ENCODE measurements at regions not wholly inside any gene's neighbourhood (a gene's known extent, or its start where the extent isn't known, plus 50 kb on each side); places are given as distances from the start of the nearest gene placed in this dataset.

- no peak for TF ChIP-seq CTCF (IDR thresholded peaks at IDR 0.05; ENCODE audit: unreplicated experiment)
- H3K27ac Mint-ChIP-seq (ENCODE audit: unreplicated experiment) = no peak overlapping the region
- H3K4me3 Mint-ChIP-seq (ENCODE audit: unreplicated experiment) = no peak overlapping the region
- H3K4me1 Mint-ChIP-seq (ENCODE audit: unreplicated experiment) = no peaks in the 10 kb centered on the region
- H3K27me3 Mint-ChIP-seq (ENCODE audit: unreplicated experiment) = no peaks in the 10 kb centered on the region
- DNase-seq (ENCODE audit: low spot score) = no peak
- peaks cover 25% of the 10 kb centered on the region for H3K9me3 Mint-ChIP-seq (ENCODE audit: unreplicated experiment)
- H3K36me3 Mint-ChIP-seq (ENCODE audit: low read depth, unreplicated experiment) = no peaks in the 10 kb centered on the region
These were observed 412.7 kb upstream of the SMC2 start for GRCh38 chr9:103681435-103681834.

GRCh38 chr9:103700195-103700962, 393.7 kb upstream of the SMC2 start:
- Mint-ChIP-seq H3K36me3 (ENCODE audit: low read depth, unreplicated experiment) (no peaks in the 10 kb centered on the region), H3K4me1 (ENCODE audit: unreplicated experiment) (no peaks in the 10 kb centered on the region), H3K4me3 (ENCODE audit: unreplicated experiment) (no peak overlapping the region), H3K27ac (ENCODE audit: unreplicated experiment) (no peak overlapping the region), H3K27me3 (ENCODE audit: unreplicated experiment) (no peaks in the 10 kb centered on the region), H3K9me3 (ENCODE audit: unreplicated experiment) (peaks cover 3% of the 10 kb centered on the region)
- no peak for TF ChIP-seq CTCF (IDR thresholded peaks at IDR 0.05; ENCODE audit: unreplicated experiment)
- no peak for DNase-seq (ENCODE audit: low spot score)

GRCh38 chr9:103702572-103702971, 391.5 kb upstream of the SMC2 start:
- no peak overlapping the region for H3K4me3 Mint-ChIP-seq (ENCODE audit: unreplicated experiment)
- DNase-seq (ENCODE audit: low spot score) = no peak
- H3K4me1 Mint-ChIP-seq (ENCODE audit: unreplicated experiment) = no peaks in the 10 kb centered on the region
- TF ChIP-seq CTCF (IDR thresholded peaks at IDR 0.05; ENCODE audit: unreplicated experiment) = no peak
- H3K27me3 Mint-ChIP-seq (ENCODE audit: unreplicated experiment) = no peaks in the 10 kb centered on the region
- H3K27ac Mint-ChIP-seq (ENCODE audit: unreplicated experiment) = no peak overlapping the region
- H3K36me3 Mint-ChIP-seq (ENCODE audit: low read depth, unreplicated experiment) = no peaks in the 10 kb centered on the region
- peaks cover 3% of the 10 kb centered on the region for H3K9me3 Mint-ChIP-seq (ENCODE audit: unreplicated experiment)

- no peak for DNase-seq (ENCODE audit: low spot score)
- H3K36me3 Mint-ChIP-seq (ENCODE audit: low read depth, unreplicated experiment) = no peaks in the 10 kb centered on the region
- no peak overlapping the region for H3K27ac Mint-ChIP-seq (ENCODE audit: unreplicated experiment)
- H3K27me3 Mint-ChIP-seq (ENCODE audit: unreplicated experiment) = no peaks in the 10 kb centered on the region
- peaks cover 3% of the 10 kb centered on the region for H3K9me3 Mint-ChIP-seq (ENCODE audit: unreplicated experiment)
- H3K4me3 Mint-ChIP-seq (ENCODE audit: unreplicated experiment) = no peak overlapping the region
- no peaks in the 10 kb centered on the region for H3K4me1 Mint-ChIP-seq (ENCODE audit: unreplicated experiment)
- TF ChIP-seq CTCF (IDR thresholded peaks at IDR 0.05; ENCODE audit: unreplicated experiment) = no peak
These were observed 386.9 kb upstream of the SMC2 start for GRCh38 chr9:103707181-103707580.

GRCh38 chr9:103709366-103709765, 384.7 kb upstream of the SMC2 start:
- no peaks in the 10 kb centered on the region for H3K9me3 Mint-ChIP-seq (ENCODE audit: unreplicated experiment)
- no peaks in the 10 kb centered on the region for H3K36me3 Mint-ChIP-seq (ENCODE audit: low read depth, unreplicated experiment)
- H3K27me3 Mint-ChIP-seq (ENCODE audit: unreplicated experiment) = no peaks in the 10 kb centered on the region
- no peaks in the 10 kb centered on the region for H3K4me1 Mint-ChIP-seq (ENCODE audit: unreplicated experiment)
- TF ChIP-seq CTCF (IDR thresholded peaks at IDR 0.05; ENCODE audit: unreplicated experiment) = no peak
- H3K27ac Mint-ChIP-seq (ENCODE audit: unreplicated experiment) = no peak overlapping the region
- DNase-seq (ENCODE audit: low spot score) = no peak
- no peak overlapping the region for H3K4me3 Mint-ChIP-seq (ENCODE audit: unreplicated experiment)
